IMR-90 (cell line): ENCODE measurements at regions not wholly inside any gene's neighbourhood (a gene's known extent, or its start where the extent isn't known, plus 50 kb on each side); places are given as distances from the start of the nearest gene placed in this dataset.

Source experiments
- BHLHE40 ChIP-seq: fragments of 150-350 bp; IDR thresholded peaks from 2 replicates; pipeline ENCODE4 v1.6.1; 2016; ENCODE audit warnings: mild to moderate bottlenecking, low read depth, low read length
- CTCF ChIP-seq: conservative IDR thresholded peaks from 2 replicates; pipeline ENCODE4 v1.5.1; 2012; ENCODE audit warnings: mild to moderate bottlenecking, low read depth, low read length, improper control_type of control experiment
- MXI1 ChIP-seq: IDR thresholded peaks from 2 replicates; pipeline ENCODE4 v1.6.1; 2012; ENCODE audit warnings: low read depth, mild to moderate bottlenecking, low read length, moderate library complexity, borderline replicate concordance
- POLR2A ChIP-seq: IDR thresholded peaks from 2 replicates; pipeline ENCODE4 v1.6.1; 2012; ENCODE audit warnings: mild to moderate bottlenecking, low read depth, low read length
- TF ChIP-seq, protein P1 (sequence below): fragments of 150-350 bp; IDR thresholded peaks from 2 replicates; pipeline ENCODE4 v1.6.1; 2017; ENCODE audit warnings: mild to moderate bottlenecking, antibody characterized with exemption, low read length, low read depth
- TF ChIP-seq, protein P2 (sequence below): fragments of 150-350 bp; IDR thresholded peaks from 2 replicates; pipeline ENCODE4 v1.6.1; 2016; ENCODE audit warnings: low read depth, mild to moderate bottlenecking, low read length, moderate library complexity, borderline replicate concordance

DNA sequence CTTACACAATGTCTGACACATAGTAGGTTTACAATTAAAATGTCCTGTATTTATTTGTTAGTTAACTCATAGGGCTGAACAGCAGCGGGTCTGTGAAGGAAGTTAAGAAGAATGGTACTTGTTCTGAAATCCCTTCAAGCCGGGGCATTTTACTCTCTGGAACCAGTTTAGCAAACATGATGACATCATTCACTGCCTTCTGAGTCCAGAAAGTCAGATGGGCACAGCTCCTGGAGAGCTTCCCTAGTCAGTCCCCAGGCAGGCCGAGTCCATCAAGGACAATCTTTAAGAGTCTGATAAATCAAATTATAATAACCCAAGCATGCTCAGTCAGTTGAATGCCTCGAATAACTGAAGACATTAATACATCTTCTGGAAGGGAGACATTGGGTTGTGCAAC lies 125.4 kb upstream of the DAB1 start:
- TF ChIP-seq, protein P1, sequence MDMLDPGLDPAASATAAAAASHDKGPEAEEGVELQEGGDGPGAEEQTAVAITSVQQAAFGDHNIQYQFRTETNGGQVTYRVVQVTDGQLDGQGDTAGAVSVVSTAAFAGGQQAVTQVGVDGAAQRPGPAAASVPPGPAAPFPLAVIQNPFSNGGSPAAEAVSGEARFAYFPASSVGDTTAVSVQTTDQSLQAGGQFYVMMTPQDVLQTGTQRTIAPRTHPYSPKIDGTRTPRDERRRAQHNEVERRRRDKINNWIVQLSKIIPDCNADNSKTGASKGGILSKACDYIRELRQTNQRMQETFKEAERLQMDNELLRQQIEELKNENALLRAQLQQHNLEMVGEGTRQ: no peak
- TF ChIP-seq CTCF (no peak), POLR2A (no peak), BHLHE40 (no peak), MXI1 (no peak)
- TF ChIP-seq, protein P2, sequence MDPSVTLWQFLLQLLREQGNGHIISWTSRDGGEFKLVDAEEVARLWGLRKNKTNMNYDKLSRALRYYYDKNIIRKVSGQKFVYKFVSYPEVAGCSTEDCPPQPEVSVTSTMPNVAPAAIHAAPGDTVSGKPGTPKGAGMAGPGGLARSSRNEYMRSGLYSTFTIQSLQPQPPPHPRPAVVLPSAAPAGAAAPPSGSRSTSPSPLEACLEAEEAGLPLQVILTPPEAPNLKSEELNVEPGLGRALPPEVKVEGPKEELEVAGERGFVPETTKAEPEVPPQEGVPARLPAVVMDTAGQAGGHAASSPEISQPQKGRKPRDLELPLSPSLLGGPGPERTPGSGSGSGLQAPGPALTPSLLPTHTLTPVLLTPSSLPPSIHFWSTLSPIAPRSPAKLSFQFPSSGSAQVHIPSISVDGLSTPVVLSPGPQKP: no peak
